ENCODE measurements at regions not wholly inside any gene's neighbourhood (a gene's known extent, or its start where the extent isn't known, plus 50 kb on each side); places are given as distances from the start of the nearest gene placed in this dataset.

GRCh38 chr3:35012214-35012613, 627.1 kb upstream of the ARPP21 start:
- TF ChIP-seq POLR2AphosphoS5 (IDR thresholded peaks at IDR 0.05; ENCODE audit: low read depth, low read length): no peak
- TF ChIP-seq TAF1 (IDR thresholded peaks at IDR 0.05; ENCODE audit: borderline replicate concordance, low read depth, low read length): no peak

Measured in GM12892 (cell line).